ENCODE measurements at regions not wholly inside any gene's neighbourhood (a gene's known extent, or its start where the extent isn't known, plus 50 kb on each side); places are given as distances from the start of the nearest gene placed in this dataset.

DNA sequence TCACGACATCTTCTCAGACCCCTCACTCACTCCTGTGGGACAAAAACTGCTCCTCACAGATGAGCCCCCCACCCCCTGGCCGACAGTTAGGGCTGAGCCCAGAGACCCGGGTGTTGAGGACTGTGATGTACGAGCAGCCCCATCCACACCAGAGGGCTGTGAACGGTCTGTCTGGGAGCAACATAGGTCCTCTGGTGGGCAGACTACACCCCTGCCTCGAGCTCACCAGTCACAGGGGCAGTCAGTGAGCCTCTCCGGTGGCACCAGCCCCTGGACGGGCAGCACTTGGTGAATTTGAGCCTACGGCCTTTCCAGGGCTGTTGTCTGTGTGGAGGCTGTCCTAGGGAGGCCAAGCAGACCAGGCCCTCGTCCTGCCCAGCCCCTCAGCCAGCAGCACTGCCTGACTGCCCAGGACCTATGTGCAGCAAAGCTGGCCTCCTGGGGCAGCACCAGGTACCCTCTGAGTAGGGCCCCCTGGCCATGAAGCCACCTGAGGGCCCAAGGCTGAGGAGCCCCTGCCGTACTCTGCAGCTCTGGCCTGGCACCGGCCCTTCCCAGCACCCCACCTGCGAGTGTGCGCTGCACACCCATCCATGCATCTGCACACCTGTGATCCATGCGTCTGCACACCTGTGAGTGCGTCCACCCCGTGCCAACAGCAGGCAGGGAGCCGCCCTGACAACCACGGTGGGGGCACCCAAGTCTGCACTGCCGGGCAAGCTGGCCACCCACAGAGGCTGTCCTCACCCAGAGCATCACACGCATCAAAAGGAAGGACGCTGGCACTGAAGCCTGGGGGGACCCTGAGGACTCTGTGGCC lies 111.6 kb upstream of the NKX1-1 start:
- no peak for DNase-seq
- Mint-ChIP-seq H3K9me3 (ENCODE audit: low read depth) (no peaks in the 10 kb centered on the region), H3K27me3 (peaks cover 4% of the 10 kb centered on the region), H3K27ac (no peak overlapping the region), H3K4me3 (no peak overlapping the region), H3K36me3 (no peaks in the 10 kb centered on the region), H3K4me1 (no peaks in the 10 kb centered on the region)
- no peak for ATAC-seq
- CTCF ChIA-PET: no interaction called here

DNA sequence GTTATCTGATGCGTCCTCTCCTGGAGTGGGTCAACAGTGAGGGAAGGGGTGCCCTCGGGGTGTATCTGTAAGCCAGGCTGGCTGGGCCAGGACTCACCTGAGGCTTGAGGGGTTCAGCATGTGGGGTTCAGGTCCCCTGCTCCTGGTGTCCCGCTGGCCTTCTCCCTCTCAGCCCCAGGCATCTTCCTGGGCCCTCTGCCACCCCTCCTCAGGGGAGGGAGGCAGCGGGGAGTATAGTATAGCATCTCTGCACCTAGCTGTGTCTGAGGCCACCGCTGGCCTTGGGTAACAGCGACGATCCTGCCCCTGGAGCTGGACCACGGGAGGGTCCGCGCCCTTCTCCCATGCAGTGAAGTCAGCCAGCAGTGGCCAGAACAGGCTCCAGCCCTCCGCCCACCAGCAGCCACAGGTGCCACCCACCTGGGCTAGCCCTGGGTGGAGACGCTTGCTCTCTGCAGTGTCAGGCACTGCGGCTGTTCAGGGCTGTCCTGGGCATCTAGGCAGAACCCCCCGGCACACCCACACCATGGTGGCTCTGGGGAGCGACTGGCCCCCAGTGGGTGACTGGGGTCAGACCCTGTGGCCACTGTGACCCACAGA lies 110.7 kb upstream of the NKX1-1 start:
- no peak for ATAC-seq
- CTCF ChIA-PET: no interaction called here
- Mint-ChIP-seq H3K9me3 (ENCODE audit: low read depth) (no peaks in the 10 kb centered on the region), H3K27me3 (peaks cover 4% of the 10 kb centered on the region), H3K4me3 (no peak overlapping the region), H3K36me3 (no peaks in the 10 kb centered on the region), H3K4me1 (no peaks in the 10 kb centered on the region), H3K27ac (no peak overlapping the region)
- no peak for DNase-seq

DNA sequence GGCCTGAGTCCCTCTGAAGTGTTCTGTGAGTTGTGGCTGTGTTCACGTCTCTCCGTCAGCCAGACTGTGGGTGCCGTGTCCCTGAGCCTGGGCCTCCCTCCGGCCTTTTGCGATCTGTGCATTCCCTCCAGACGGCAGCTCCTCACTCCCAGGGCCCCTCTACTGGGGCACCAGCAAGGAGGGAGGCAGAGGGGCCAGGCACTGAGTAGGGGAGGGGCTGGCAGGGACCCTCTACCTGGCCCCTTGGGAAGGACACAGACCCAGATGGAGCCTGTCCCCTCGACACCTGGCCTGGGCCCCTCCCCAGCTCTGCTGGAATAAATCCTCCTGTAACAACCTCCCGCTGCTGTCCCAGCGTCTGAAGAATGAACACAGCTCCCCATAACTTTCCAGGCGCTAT lies 110.0 kb upstream of the NKX1-1 start:
- no peak overlapping the region for H3K27ac Mint-ChIP-seq
- no peak for ATAC-seq
- no peaks in the 10 kb centered on the region for H3K4me1 Mint-ChIP-seq
- H3K9me3 Mint-ChIP-seq (ENCODE audit: low read depth): no peaks in the 10 kb centered on the region
- CTCF ChIA-PET: no interaction called here
- no peaks in the 10 kb centered on the region for H3K36me3 Mint-ChIP-seq
- no peak for DNase-seq
- peaks cover under 1% of the 10 kb centered on the region for H3K27me3 Mint-ChIP-seq
- no peak overlapping the region for H3K4me3 Mint-ChIP-seq

DNA sequence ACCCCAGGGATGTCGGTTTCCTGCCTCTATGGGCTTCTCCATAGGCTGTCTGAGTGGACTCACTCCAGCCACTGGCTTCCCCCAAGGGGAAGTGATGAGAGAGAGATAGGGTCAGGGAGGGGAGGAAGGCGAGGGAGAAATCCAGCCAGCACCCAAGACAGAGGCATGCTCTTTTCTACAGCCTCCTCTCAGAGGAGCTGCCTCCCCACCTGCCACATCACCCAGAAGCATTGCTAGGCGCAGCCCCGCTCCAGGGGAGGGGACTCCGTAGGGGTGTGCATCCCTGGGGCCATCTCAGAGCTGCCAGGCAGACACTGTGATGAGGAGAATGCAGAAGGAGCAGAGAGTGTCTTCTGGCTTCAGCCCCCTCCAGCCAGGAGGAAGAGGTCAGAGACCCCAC lies 109.5 kb upstream of the NKX1-1 start:
- CTCF ChIA-PET: no interaction called here

DNA sequence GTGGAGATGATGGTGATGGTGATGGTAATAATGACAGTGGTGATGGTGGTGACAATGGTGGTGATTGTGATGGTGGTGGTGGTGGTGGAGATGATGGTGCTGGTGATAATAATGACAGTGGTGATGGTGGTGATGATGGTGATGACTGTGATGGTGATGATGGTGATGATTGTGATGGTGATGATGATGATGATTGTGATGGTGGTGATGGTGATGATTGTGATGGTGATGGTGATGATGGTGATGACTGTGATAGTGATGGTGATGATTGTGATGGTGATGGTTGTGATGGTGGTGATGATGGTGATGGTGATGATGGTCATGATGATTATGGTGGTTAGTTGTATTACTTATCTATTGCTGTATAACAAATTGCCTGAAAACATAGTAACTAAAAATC lies 108.9 kb upstream of the NKX1-1 start:
- Mint-ChIP-seq H3K27me3 (no peaks in the 10 kb centered on the region), H3K36me3 (no peaks in the 10 kb centered on the region), H3K9me3 (ENCODE audit: low read depth) (no peaks in the 10 kb centered on the region), H3K27ac (no peak overlapping the region), H3K4me3 (no peak overlapping the region), H3K4me1 (no peaks in the 10 kb centered on the region)
- CTCF ChIA-PET: no interaction called here
- ATAC-seq (no peak), DNase-seq (no peak)

More for the DNA sequence above, 109.5 kb upstream of the NKX1-1 start:
- no peaks in the 10 kb centered on the region for H3K9me3 Mint-ChIP-seq (ENCODE audit: low read depth)
- no peak for ATAC-seq
- DNase-seq: no peak
- H3K36me3 Mint-ChIP-seq: no peaks in the 10 kb centered on the region
- no peak overlapping the region for H3K27ac Mint-ChIP-seq
- no peak overlapping the region for H3K4me3 Mint-ChIP-seq
- H3K4me1 Mint-ChIP-seq: no peaks in the 10 kb centered on the region
- H3K27me3 Mint-ChIP-seq: no peaks in the 10 kb centered on the region

DNA sequence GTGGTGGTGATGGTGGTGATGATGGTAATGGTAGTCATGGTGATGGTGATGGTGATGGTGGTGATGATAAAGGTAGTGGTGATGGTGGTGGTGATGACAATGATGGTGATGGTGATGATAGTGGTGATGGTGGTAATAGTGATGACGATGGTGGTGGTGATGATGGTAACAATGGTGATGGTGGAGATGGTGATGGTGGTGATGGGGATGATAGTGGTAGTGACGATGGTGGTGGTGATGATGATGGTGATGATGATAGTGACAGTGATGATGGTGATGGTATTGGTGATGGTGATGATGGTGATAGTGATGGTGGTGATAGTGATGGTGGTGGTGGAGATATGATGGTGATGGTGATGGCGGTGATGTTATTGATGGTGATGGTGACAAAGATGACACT lies 108.4 kb upstream of the NKX1-1 start:
- Mint-ChIP-seq H3K9me3 (ENCODE audit: low read depth) (no peaks in the 10 kb centered on the region), H3K36me3 (no peaks in the 10 kb centered on the region), H3K27ac (no peak overlapping the region), H3K4me3 (no peak overlapping the region), H3K27me3 (peaks cover 2% of the 10 kb centered on the region), H3K4me1 (no peaks in the 10 kb centered on the region)
- ATAC-seq: no peak
- CTCF ChIA-PET: no interaction called here
- no peak for DNase-seq

DNA sequence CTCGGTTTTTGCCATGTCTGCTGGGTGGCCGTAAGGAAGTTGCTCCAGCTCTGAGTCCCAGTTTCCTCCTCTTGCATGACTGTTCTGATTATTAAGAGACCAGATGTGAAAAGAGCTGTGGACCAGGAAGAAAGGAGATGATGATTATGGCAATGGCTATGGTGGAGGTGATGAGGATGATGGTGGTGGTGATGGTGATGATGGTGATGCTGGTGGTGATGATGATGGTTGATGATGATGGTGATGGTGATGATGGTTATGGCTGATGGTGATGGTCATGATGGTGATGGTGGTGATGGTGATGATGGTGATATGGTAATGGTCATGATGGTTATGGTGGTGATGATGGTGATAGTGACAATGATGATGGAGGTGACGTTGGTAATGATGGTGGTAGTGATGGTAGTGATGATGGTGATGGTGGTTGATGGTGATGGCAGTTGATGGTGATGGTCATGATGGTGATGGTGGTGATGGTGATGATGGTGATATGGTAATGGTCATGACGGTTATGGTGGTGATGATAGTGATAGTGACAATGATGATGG lies 107.8 kb upstream of the NKX1-1 start:
- H3K27me3 Mint-ChIP-seq: peaks cover 2% of the 10 kb centered on the region
- DNase-seq (no peak), ATAC-seq (no peak)
- H3K36me3 Mint-ChIP-seq: no peaks in the 10 kb centered on the region
- H3K9me3 Mint-ChIP-seq (ENCODE audit: low read depth): no peaks in the 10 kb centered on the region
- CTCF ChIA-PET: interaction anchor here (1.2 kb wide), 2 partner anchors 9 to 159 kb away, joined by 4 to 5 read pairs; no protein-coding TSS in a partner anchor
- H3K4me1 Mint-ChIP-seq: no peaks in the 10 kb centered on the region
- no peak overlapping the region for H3K4me3 Mint-ChIP-seq
- H3K27ac Mint-ChIP-seq: no peak overlapping the region

DNA sequence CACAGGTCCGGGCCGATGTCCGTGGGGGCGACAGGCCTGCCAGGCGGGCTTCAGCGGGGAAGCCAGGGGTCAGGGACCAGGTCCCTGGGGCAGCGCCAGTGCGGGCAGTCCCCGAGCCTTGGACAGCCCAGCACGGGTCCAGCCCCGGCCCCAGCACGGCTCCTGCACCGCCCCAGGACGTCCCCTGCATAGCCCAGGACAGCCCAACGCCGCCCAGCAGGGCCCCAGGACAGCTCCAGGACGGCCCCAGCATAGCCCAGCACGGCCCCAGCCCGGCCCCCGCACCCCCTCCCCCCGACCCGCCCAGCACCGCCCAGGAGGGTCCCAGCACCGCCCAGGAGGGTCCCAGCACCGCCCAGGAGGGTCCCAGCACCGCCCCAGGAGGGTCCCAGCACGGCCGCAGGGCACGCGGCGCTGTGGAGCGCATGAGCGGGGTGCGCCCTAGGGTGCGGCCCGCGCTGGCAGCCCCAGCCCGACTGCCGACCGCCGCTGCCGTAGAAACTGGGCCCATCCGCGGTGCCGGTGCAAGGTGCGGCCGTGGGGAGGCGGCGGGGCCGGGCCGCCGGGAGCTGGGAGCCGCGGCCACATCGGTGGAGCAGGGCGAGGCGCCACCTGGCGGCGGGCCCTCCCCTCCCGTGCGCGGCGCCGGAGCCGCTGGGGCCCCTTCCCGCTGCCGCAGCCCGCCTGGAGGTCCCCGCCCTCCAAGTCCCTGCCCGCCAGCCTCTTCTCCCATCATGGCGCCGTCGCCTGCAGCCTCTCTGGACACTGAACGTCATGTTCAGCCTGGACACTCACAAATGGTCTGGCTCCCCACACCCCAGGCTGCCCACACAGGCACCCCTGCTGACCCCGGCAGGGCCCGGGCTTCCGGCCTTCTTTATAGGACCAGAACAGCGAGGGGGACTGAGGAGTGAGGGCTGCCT lies 106.8 kb upstream of the NKX1-1 start:
- peaks cover 2% of the 10 kb centered on the region for H3K27me3 Mint-ChIP-seq
- no peak overlapping the region for H3K4me3 Mint-ChIP-seq
- no peaks in the 10 kb centered on the region for H3K36me3 Mint-ChIP-seq
- ATAC-seq (peak; percentile 73), DNase-seq (no peak)
- no peak overlapping the region for H3K27ac Mint-ChIP-seq
- H3K9me3 Mint-ChIP-seq (ENCODE audit: low read depth): no peaks in the 10 kb centered on the region
- H3K4me1 Mint-ChIP-seq: no peaks in the 10 kb centered on the region
- CTCF ChIA-PET: interaction anchor here (1.0 to 1.2 kb wide), 3 partner anchors 10 to 158 kb away, joined by 4 to 5 read pairs (median 5); no protein-coding TSS in a partner anchor

DNA sequence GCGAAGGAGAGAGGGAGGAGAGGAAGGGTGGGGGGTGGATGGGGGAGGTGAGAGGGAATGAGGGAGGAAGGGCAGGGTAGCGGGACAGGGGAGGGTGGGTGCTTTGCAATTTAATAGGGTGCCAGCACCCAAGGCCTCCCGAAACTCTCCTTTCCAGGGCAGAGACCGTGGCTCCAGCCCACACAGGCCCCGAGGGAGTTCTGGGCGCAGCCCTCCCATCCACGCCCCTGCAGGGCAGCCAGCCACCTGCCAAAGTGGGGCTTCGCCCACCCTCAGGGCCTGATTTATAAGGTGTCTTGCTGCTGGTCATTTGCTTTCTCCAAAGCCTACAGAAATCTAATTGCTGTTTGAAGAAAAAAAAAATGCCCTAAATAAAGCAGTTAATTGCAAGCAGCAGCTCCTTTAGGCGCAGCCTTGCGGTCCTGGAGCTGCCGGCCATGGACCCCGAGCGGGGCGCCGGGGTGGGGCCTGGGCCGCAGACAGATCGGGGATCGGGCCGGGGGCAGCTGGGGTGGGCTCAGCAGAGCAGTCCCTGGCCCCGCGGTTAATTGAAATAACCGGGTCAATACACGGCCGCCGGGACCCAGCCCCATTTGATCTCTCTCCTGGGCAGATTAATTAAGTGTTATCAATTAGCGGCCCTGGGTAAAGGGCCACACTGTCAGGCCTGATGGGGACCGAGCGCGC lies 106.0 kb upstream of the NKX1-1 start:
- H3K4me3 Mint-ChIP-seq: no peak overlapping the region
- CTCF ChIA-PET: no interaction called here
- H3K4me1 Mint-ChIP-seq: no peaks in the 10 kb centered on the region
- ATAC-seq (no peak), DNase-seq (no peak)
- H3K27me3 Mint-ChIP-seq: peaks cover 2% of the 10 kb centered on the region
- H3K27ac Mint-ChIP-seq: no peak overlapping the region
- H3K36me3 Mint-ChIP-seq: no peaks in the 10 kb centered on the region
- H3K9me3 Mint-ChIP-seq (ENCODE audit: low read depth): no peaks in the 10 kb centered on the region

DNA sequence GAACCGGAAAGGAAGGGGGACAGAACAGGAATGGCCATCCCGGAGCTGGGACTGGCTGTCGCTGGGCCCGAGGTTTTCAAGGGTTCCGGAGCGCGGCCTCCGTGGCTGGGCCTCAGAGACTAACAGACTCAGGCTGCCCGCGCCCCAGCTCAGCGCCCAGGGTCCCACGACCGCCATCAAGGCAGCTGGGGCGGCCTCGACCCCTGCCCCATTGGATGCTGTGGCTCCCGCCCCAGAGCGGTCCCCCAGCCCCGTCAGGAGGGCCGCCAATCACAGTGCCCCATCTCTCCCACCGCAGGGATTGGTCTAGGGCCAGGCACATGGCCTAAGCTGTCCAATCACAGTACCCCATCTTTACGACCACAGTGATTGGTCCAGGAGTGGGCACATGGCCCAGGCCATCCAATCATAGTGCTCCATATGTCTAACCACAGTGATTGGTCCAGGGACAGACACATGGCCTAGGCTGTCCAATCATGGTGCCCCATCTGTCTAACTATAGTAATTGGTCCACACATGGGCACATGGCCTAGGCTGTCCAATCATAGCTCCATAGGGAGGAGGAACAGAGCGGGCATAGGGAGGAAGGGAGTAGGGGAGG lies 105.3 kb upstream of the NKX1-1 start:
- peaks cover 2% of the 10 kb centered on the region for H3K27me3 Mint-ChIP-seq
- H3K4me1 Mint-ChIP-seq: no peaks in the 10 kb centered on the region
- ATAC-seq (no peak), DNase-seq (no peak)
- H3K4me3 Mint-ChIP-seq: no peak overlapping the region
- H3K27ac Mint-ChIP-seq: no peak overlapping the region
- CTCF ChIA-PET: no interaction called here
- no peaks in the 10 kb centered on the region for H3K9me3 Mint-ChIP-seq (ENCODE audit: low read depth)
- no peaks in the 10 kb centered on the region for H3K36me3 Mint-ChIP-seq

DNA sequence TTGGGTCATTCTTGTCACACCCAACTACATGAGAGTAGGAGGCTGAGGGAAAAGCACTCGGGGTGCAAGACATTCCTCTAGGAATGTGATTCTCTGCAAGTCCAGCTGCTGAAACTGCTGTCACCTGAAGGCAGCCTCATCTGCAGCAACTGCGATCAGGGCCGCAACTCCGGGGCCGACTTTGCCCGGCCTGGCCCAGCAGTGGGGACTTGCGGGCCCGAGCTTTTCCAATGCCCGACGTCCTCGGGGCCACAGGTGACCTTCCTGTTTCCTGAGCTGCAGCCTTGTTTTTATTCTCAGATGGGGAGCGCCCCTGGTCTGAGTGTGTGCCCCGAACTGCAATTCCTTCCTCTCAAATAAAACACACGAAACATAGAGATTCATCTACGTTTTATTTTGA lies 104.7 kb upstream of the NKX1-1 start:
- Mint-ChIP-seq H3K27me3 (peaks cover 2% of the 10 kb centered on the region), H3K36me3 (no peaks in the 10 kb centered on the region), H3K27ac (no peak overlapping the region), H3K4me3 (no peak overlapping the region), H3K4me1 (no peaks in the 10 kb centered on the region), H3K9me3 (ENCODE audit: low read depth) (no peaks in the 10 kb centered on the region)
- CTCF ChIA-PET: no interaction called here
- ATAC-seq (no peak), DNase-seq (no peak)

DNA sequence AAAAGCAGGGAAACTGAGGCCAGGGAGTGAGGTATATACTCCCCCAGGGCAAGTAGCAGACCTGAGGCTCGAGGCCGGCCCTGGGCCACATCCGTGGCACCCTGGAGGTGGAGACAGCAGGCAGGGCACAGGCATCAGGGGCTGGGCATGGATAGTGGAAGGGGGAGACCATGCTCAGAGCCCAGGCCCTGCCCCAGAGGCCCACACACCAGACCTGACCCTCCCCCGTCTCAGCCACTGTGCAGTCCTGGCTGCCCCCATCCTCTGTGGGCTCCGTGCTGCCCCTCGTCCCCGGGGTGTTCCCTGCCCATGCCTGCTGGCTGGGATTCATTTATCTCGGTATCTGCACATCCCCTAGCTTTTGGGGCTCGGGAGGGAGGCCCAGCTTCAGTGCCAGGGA lies 103.1 kb upstream of the NKX1-1 start:
- DNase-seq: no peak
- no peak for ATAC-seq
- no peak overlapping the region for H3K4me3 Mint-ChIP-seq
- H3K9me3 Mint-ChIP-seq (ENCODE audit: low read depth): no peaks in the 10 kb centered on the region
- CTCF ChIA-PET: no interaction called here
- H3K4me1 Mint-ChIP-seq: no peaks in the 10 kb centered on the region
- H3K27me3 Mint-ChIP-seq: peaks cover 2% of the 10 kb centered on the region
- no peak overlapping the region for H3K27ac Mint-ChIP-seq
- no peaks in the 10 kb centered on the region for H3K36me3 Mint-ChIP-seq
